HepG2 (cell line): ENCODE measurements at regions not wholly inside any gene's neighbourhood (a gene's known extent, or its start where the extent isn't known, plus 50 kb on each side); places are given as distances from the start of the nearest gene placed in this dataset.

Experiments
- BHLHE40 ChIP-seq: IDR thresholded peaks from 2 replicates; pipeline ENCODE4 v1.6.1; 2011; ENCODE audit warnings: low read length, improper control_type of control experiment
- DNMT1 ChIP-seq: sonication (generic); formaldehyde crosslinking; IDR thresholded peaks from 2 replicates; pipeline ENCODE4 v1.5.1; 2020; ENCODE audit warnings: mild to moderate bottlenecking, missing genetic modification reagents
- ESRRA ChIP-seq: sonication (generic); formaldehyde crosslinking; IDR thresholded peaks from 2 replicates; pipeline ENCODE4 v1.5.1; 2020; ENCODE audit warnings: mild to moderate bottlenecking, low read depth, missing genetic modification reagents
- EZH2 ChIP-seq: conservative IDR thresholded peaks from 2 replicates; pipeline ENCODE4 v1.6.1; 2012; ENCODE audit warnings: mild to moderate bottlenecking, low read depth, low read length, moderate library complexity
- FOXC1 ChIP-seq: sonication (generic); formaldehyde crosslinking; IDR thresholded peaks from 2 replicates; pipeline ENCODE4 v1.8.0; 2022; ENCODE audit warnings: mild to moderate bottlenecking, missing genetic modification reagents, borderline replicate concordance
- KDM1A ChIP-seq: IDR thresholded peaks from 2 replicates; pipeline ENCODE4 v1.6.1; 2016; ENCODE audit warnings: missing compliant biosample characterization
- PCBP2 ChIP-seq: fragments of 200-400 bp; formaldehyde crosslinking; optimal IDR thresholded peaks from 2 replicates; pipeline ENCODE3; 2018; ENCODE audit warnings: low read length, low read depth; ENCODE audit not compliant: poor library complexity, severe bottlenecking
- SMARCC2 ChIP-seq: fragments of 450-650 bp; IDR thresholded peaks from 2 replicates; pipeline ENCODE4 v1.6.1; 2017; ENCODE audit warnings: antibody characterized with exemption, mild to moderate bottlenecking
- SNAI1 ChIP-seq: sonication (generic); formaldehyde crosslinking; IDR thresholded peaks from 2 replicates; pipeline ENCODE4 v1.5.0; 2020; ENCODE audit warnings: mild to moderate bottlenecking, missing genetic modification reagents, borderline replicate concordance
- ZNF335 ChIP-seq: sonication (generic); formaldehyde crosslinking; IDR thresholded peaks from 2 replicates; pipeline ENCODE4 v1.4.0; 2020; ENCODE audit warnings: missing genetic modification reagents
- TF ChIP-seq, protein P1 (sequence below): sonication (generic); formaldehyde crosslinking; IDR thresholded peaks from 2 replicates; pipeline ENCODE4 v1.4.0; 2020; ENCODE audit warnings: missing genetic modification reagents, mild to moderate bottlenecking, borderline replicate concordance
- TF ChIP-seq, protein P2 (sequence below): sonication (generic); formaldehyde crosslinking; conservative IDR thresholded peaks from 2 replicates; pipeline ENCODE4 v1.8.0; 2022; ENCODE audit warnings: missing genetic modification reagents

DNA sequence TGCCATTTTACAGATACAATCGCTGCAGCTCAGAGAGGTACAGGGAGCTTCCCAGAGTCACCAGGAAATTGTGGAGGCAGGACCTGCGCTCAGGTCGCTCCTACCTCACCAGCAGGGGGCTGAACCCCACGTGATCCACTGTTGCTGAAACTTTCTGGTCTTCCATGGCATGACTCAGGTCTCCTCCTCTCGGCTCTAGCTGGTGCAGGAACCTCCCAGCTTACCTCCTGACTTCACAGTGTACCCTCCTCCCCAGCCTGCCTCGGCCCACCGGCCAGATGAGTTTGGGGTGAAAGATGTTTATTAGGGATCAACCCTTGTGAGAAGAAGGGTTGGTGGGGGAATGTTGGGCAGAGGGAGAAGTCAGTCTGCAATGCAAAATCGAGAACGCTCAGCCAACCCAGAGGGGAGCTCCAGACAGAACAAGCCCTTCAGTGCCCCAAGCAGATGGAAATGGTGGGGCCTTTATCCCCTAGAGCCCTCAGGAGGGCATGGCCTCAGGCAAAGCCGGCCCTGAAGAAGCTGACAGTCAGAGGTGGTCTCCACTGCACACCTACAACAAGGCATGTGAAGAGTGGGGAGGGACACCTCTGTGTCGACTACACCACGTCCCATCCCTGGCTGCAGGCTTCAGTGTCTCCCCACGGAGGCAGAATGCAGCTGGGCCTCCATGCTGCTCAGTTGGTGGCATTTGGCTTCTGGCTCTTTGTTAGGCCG lies 118.6 kb upstream of the PRR20G start:
- TF ChIP-seq SMARCC2, result no peak
- TF ChIP-seq FOXC1, result no peak
- no peak for TF ChIP-seq ZNF335 (CRISPR knock-in tag)
- TF ChIP-seq EZH2, result no peak
- TF ChIP-seq, protein P1, sequence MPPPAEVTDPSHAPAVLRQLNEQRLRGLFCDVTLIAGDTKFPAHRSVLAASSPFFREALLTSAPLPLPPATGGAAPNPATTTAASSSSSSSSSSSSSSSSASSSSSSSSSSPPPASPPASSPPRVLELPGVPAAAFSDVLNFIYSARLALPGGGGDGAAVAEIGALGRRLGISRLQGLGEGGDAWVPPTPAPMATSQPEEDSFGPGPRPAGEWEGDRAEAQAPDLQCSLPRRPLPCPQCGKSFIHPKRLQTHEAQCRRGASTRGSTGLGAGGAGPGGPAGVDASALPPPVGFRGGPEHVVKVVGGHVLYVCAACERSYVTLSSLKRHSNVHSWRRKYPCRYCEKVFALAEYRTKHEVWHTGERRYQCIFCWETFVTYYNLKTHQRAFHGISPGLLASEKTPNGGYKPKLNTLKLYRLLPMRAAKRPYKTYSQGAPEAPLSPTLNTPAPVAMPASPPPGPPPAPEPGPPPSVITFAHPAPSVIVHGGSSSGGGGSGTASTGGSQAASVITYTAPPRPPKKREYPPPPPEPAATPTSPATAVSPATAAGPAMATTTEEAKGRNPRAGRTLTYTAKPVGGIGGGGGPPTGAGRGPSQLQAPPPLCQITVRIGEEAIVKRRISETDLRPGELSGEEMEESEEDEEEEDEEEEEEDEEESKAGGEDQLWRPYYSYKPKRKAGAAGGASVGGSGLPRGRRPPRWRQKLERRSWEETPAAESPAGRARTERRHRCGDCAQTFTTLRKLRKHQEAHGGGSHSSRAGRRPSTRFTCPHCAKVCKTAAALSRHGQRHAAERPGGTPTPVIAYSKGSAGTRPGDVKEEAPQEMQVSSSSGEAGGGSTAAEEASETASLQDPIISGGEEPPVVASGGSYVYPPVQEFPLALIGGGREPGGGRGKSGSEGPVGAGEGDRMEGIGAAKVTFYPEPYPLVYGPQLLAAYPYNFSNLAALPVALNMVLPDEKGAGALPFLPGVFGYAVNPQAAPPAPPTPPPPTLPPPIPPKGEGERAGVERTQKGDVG (CRISPR knock-in tag), result no peak
- TF ChIP-seq, protein P2, sequence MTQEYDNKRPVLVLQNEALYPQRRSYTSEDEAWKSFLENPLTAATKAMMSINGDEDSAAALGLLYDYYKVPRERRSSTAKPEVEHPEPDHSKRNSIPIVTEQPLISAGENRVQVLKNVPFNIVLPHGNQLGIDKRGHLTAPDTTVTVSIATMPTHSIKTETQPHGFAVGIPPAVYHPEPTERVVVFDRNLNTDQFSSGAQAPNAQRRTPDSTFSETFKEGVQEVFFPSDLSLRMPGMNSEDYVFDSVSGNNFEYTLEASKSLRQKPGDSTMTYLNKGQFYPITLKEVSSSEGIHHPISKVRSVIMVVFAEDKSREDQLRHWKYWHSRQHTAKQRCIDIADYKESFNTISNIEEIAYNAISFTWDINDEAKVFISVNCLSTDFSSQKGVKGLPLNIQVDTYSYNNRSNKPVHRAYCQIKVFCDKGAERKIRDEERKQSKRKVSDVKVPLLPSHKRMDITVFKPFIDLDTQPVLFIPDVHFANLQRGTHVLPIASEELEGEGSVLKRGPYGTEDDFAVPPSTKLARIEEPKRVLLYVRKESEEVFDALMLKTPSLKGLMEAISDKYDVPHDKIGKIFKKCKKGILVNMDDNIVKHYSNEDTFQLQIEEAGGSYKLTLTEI, result no peak
- no peak for TF ChIP-seq DNMT1 (CRISPR knock-in tag)
- peak; percentile 50 for TF ChIP-seq BHLHE40
- TF ChIP-seq SNAI1 (CRISPR knock-in tag), result no peak
- TF ChIP-seq PCBP2, result no peak
- TF ChIP-seq ESRRA (CRISPR knock-in tag), result no peak
- TF ChIP-seq KDM1A, result no peak
